HCEC 1CT (cell line): ENCODE measurements at regions not wholly inside any gene's neighbourhood (a gene's known extent, or its start where the extent isn't known, plus 50 kb on each side); places are given as distances from the start of the nearest gene placed in this dataset.

Experiments used
- DNase-seq: peaks from one replicate; pipeline ENCODE4 v3.0.0-alpha.2; 2017

DNA sequence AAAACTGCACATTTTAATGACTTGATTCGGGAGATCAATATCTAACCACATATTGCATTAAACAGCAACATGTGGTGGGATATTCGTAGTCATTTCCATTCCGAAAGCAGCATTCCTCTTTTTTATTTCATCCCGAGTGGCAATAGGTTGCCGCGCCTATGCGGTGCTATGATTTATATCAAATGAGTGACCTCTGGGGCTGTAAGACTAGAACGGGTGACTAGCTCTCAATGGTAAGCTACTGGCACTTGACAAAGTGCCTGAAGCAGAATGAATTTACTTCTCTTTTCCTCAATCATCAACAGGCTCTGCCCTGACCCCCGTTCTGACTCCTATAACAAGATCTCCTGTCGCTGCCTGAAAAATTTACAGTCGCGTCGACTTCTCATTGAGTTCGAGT is 162.3 kb downstream of the ZNF281 start:
- no peak for DNase-seq

DNA sequence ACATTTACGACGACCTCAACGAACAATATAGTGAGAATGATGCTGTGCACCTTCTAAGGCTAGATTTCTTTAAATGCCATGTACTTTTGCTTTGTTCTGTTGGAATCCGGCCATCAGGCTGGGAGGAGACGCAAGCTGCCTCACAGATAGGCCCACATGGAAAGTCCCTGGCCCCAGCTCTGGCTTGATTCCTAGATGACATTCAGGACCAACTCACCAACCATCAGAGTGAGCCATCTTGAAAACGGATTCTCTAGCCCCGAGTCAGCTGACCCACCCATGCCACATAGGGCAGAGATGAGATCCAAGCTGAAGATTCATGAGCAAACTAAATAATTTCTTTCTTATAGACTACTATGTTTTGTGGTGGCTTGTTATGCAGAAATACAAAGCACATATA is 164.4 kb downstream of the ZNF281 start:
- DNase-seq, result peak; percentile 59

DNA sequence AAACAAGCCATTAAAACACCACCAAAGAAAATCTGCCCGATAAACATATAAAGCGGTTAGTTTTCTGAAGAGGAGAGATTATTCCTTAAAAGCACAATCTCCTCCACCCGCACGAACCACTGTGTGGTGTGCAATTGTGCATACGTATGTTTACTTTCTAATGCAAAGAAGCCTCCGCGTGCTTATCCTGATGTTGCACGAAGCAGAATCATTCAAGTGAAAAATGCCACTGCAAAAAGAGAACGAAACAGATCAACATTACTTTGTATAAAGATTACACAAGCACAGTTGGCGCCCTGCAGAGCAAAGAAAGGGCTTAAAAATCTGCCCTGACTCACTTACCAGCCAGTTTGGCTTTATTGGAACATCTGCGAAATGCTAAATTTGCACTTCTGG is 166.8 kb downstream of the ZNF281 start:
- peak; percentile 30 for DNase-seq

DNA sequence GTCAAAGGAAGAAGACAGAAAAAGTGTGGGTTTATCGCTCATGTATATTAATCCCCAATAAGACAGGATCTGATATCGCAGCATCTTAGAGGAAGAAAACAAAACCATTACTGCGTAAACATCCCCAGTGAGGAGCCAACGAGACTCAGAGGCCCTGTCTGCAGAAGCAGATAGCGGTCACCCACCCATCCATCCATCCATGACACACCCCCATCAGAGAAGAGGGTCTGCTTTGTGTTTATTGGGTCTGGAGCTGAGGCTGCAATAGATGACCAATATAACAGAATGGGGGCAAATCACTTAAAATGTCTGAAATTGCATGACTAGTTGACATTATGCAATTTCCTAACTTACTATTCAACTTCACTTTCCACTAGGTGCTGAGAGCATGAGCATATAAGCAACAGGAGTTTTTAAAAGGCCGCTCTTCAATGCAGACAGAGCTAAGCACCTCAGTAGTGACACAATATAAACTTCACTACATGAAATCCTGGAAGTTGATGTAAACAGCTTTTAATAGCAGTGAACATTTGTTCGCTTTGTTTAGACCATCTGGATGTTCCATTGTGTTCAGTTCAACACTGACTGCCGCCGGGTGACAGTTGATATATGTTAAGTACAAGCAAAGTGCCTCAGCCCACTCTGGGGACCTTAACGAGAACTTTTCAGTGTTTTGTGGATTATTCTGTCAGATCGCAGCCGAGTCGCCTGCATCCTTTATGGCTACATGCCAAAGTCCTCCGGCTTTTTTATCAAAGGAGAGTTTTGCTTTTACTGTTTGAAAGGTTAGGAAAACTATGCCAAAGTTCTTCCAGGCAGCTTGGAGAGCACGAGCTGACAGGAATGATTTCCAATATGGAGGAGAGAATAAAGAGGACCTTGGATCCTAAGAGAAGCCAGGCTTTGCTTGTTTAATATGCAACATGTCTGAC is 167.5 kb downstream of the ZNF281 start:
- peak; percentile 20 for DNase-seq

DNA sequence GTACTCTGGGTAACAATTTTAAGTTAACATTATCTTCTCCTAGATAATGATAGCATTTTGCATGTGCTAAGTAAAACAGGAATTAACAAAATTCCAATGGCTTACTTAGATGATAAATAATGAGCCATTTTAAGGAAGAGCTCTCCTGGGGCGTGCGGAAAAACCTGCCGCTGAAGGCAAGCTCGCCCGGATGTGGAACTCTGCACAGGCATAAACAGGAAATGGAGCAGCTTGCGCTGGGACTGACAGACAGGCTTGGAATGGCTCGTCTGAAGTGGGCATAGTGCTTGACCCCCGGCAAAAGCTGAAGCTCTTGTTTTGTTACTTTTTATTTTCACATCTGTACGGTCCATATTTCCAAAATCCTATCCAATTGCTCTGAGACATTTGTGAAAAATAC is 169.2 kb downstream of the ZNF281 start:
- no peak for DNase-seq

DNA sequence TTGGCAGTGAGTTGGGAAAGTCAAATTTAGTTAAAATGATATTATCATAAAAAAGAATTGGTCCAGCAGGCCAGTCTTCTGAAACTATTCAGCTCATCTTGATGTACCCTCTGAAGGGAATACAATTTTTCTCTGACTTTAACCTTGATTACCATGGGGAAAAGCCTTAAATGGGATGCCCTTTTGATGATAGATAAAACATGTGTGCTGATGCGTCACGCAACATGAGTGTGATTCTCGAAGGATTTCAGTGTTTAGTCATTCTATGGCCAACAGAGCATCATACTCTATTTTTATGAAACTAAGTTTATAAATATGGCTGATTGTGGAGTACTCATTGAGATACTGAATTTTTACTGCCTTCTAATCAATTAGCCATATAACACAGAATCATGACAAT is 171.5 kb downstream of the ZNF281 start:
- DNase-seq, result no peak

DNA sequence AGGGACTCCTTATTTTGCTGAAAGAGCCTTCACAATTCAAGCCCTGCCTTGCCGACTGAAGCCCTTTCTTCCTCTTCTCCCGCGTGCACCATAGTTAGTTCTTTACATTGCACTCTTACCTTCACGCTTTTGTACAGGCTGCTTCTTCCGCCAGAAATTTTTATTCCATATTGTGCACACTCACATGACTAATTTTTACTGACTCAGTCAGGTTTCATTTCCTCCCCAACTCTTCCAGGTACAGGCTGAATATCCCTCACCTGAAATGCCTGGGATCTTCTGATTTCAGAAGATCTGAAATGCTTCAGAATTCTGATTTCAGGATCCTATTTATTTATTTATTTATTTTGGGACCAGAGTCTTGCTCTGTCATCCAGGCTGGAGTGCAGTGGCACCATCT is 172.8 kb downstream of the ZNF281 start:
- no peak for DNase-seq

DNA sequence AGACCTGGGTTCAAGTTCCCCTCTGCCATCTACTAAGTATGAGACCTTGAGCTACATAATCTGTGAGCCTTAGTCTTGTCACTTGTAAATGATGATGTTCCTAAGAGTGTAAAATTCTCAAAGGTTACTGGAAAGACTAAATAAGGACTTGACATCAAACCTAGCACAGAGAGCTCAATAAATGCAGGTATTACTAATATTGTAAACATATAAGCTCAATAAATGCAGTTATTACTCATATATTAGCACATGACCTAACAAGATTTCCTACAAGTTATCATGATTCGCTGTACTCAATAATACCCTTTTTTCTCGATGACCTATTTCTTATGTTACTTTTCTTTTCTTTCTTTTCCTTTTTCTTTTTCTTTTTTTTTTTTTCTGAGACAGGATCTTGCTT is 174.9 kb downstream of the ZNF281 start:
- no peak for DNase-seq

DNA sequence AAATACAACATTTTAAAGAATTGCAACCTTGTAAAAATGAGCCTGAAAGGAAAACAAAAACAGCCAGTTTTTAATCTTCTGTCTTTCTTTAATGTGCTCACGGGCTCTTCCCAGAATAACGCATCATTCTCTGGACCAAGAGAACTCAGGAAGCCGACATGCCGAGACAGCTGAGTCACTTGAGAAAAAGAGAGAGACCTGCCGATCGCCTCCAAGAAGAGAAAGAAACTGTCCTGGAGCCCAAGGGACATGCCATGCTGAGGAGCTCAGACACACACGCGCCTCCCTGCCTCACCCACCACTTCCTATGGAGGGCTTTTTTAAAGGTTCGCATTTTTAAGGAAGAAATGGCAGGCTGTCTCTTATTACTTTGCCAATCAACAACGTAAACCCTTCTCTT is 176.4 kb downstream of the ZNF281 start:
- no peak for DNase-seq

DNA sequence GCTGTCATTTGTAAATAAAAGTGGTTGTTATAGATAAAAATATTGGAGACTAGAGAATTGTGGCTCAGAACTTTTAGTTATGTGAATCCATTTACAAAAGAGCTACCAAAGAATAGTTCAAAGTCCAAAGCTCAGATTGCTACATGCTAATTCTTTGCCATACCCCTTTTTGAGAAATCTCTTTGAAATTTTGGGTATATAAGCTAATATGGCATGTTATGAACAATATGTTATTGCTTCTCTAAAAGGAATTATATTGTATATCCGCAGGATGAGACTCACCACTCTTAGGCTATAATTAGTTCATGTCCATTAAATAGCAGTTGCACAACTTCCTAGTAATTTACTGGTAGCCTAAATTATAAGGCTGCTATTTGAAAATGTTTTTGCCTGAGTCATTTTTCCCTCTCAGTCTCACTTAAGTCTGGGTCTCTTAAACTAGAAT is 178.0 kb downstream of the ZNF281 start:
- DNase-seq, result peak; percentile 80

DNA sequence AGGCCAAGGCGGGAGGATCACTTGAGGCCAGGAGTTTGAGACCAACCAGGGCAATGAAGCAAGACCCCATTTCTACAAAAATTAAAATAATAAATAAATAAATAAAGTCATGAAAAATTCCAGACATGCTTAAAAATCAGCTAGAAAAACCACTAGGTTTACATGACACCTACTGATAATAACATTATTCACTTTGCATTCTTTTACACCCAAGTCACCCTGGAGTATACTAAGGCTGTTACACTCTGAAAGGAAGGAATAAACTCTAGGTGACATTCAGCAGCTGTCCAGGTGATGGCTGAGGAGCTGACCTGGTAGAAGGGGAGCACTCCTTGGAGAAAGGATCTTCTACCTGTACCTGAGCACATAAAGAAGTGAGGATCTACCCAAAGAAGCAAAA is 179.2 kb downstream of the ZNF281 start:
- DNase-seq, result no peak

DNA sequence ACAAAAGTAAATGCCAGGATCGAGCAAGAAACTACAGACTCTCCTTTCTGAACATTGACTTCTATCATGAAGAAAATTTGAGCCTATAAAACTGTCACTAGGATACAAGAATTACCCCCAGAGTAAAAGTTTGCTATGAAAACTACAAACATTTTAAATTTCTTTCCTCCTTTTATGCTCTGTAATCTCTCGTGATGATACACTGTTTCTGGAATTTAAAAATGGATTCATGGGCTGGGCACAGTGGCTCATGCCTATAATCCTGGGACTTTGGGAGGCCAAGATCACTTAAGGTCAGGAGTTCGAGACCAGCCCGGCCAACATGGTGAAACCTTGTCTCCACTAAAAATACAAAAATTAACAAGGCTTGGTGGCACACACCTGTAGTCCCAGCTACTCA is 181.3 kb downstream of the ZNF281 start:
- DNase-seq, result no peak

DNA sequence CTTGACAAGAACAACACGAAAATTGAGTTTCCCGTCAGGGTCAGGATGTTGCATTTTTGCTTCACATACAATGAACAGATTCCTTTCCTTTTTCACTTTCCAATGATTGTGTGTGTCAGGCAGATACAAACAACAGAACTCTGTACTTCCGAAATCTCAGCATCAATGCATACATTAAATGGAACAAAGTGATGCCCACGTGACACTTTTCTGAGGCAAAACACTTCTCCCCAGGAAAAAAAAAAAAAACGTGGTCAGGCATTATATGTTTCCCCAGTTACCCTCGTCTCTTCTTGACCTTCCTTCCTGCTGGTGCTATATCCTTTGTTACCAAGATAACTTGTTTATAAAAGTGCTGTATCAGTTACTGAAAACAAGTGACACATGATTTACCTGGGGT is 181.8 kb downstream of the ZNF281 start:
- DNase-seq, result no peak
